ENCODE measurements at regions not wholly inside any gene's neighbourhood (a gene's known extent, or its start where the extent isn't known, plus 50 kb on each side); places are given as distances from the start of the nearest gene placed in this dataset.

GRCh38 chr6:90973188-90973587 lies 386.3 kb upstream of the MAP3K7 start:
- no peak for TF ChIP-seq EZH2phosphoT487 (IDR thresholded peaks at IDR 0.05; ENCODE audit: low read depth)
- TF ChIP-seq CTCF (IDR thresholded peaks at IDR 0.05; ENCODE audit: low read depth, low read length): no peak
- no peak overlapping the region for H3K9ac ChIP-seq (ENCODE audit: low read length)

GRCh38 chr6:90970672-90971071 lies 383.8 kb upstream of the MAP3K7 start:
- Histone ChIP-seq H3K36me3 (replicated peaks; ENCODE audit: low read depth, low read length) (no peaks in the 10 kb centered on the region), H4K20me1 (ENCODE audit: insufficient read depth, low read length) (no peaks in the 10 kb centered on the region), H3K4me1 (ENCODE audit: low read length) (no peaks in the 10 kb centered on the region), H3K27ac (ENCODE audit: low read length) (no peak overlapping the region), H3K79me2 (ENCODE audit: low read length) (no peaks in the 10 kb centered on the region), H3K4me2 (ENCODE audit: low read length) (no peak overlapping the region), H3K4me3 (ENCODE audit: low read length) (no peak overlapping the region), H2AFZ (ENCODE audit: low read depth, low read length) (no peak overlapping the region), H3K27me3 (ENCODE audit: low read depth, low read length) (no peaks in the 10 kb centered on the region), H3K9ac (ENCODE audit: low read length) (no peak overlapping the region), H3K9me3 (ENCODE audit: insufficient read depth, low read length) (no peaks in the 10 kb centered on the region)
- TF ChIP-seq EZH2phosphoT487 (IDR thresholded peaks at IDR 0.05; ENCODE audit: low read depth) (no peak), CTCF (IDR thresholded peaks at IDR 0.05; ENCODE audit: low read depth, low read length) (no peak)

More at GRCh38 chr6:90973188-90973587, 386.3 kb upstream of the MAP3K7 start:
- H2AFZ ChIP-seq (ENCODE audit: low read depth, low read length): no peak overlapping the region
- no peaks in the 10 kb centered on the region for H3K79me2 ChIP-seq (ENCODE audit: low read length)
- no peak overlapping the region for H3K4me2 ChIP-seq (ENCODE audit: low read length)
- no peaks in the 10 kb centered on the region for H4K20me1 ChIP-seq (ENCODE audit: insufficient read depth, low read length)
- H3K36me3 ChIP-seq (replicated peaks; ENCODE audit: low read depth, low read length): no peaks in the 10 kb centered on the region
- no peak overlapping the region for H3K27ac ChIP-seq (ENCODE audit: low read length)
- no peaks in the 10 kb centered on the region for H3K27me3 ChIP-seq (ENCODE audit: low read depth, low read length)
- peaks cover 4% of the 10 kb centered on the region; the same call in 1 of the 2 replicates for H3K4me1 ChIP-seq (ENCODE audit: low read length)
- H3K9me3 ChIP-seq (ENCODE audit: insufficient read depth, low read length): no peaks in the 10 kb centered on the region
- H3K4me3 ChIP-seq (ENCODE audit: low read length): no peak overlapping the region

GRCh38 chr6:90967471-90967870 lies 380.6 kb upstream of the MAP3K7 start:
- Histone ChIP-seq H3K4me3 (ENCODE audit: low read length) (no peak overlapping the region), H2AFZ (ENCODE audit: low read depth, low read length) (no peak overlapping the region), H3K27me3 (ENCODE audit: low read depth, low read length) (no peaks in the 10 kb centered on the region), H3K9me3 (ENCODE audit: insufficient read depth, low read length) (no peaks in the 10 kb centered on the region), H3K27ac (ENCODE audit: low read length) (no peak overlapping the region), H3K79me2 (ENCODE audit: low read length) (no peaks in the 10 kb centered on the region), H3K4me2 (ENCODE audit: low read length) (no peak overlapping the region), H4K20me1 (ENCODE audit: insufficient read depth, low read length) (no peaks in the 10 kb centered on the region), H3K36me3 (replicated peaks; ENCODE audit: low read depth, low read length) (no peaks in the 10 kb centered on the region), H3K9ac (ENCODE audit: low read length) (no peak overlapping the region), H3K4me1 (ENCODE audit: low read length) (no peaks in the 10 kb centered on the region)
- no peak for TF ChIP-seq CTCF (IDR thresholded peaks at IDR 0.05; ENCODE audit: low read depth, low read length)
- no peak for TF ChIP-seq EZH2phosphoT487 (IDR thresholded peaks at IDR 0.05; ENCODE audit: low read depth)

- no peak overlapping the region for H3K4me3 ChIP-seq (ENCODE audit: low read length)
- H3K36me3 ChIP-seq (replicated peaks; ENCODE audit: low read depth, low read length): no peaks in the 10 kb centered on the region
- no peaks in the 10 kb centered on the region for H3K79me2 ChIP-seq (ENCODE audit: low read length)
- no peak overlapping the region for H2AFZ ChIP-seq (ENCODE audit: low read depth, low read length)
- no peak overlapping the region for H3K27ac ChIP-seq (ENCODE audit: low read length)
- no peaks in the 10 kb centered on the region for H4K20me1 ChIP-seq (ENCODE audit: insufficient read depth, low read length)
- no peak overlapping the region for H3K9ac ChIP-seq (ENCODE audit: low read length)
- TF ChIP-seq CTCF (IDR thresholded peaks at IDR 0.05; ENCODE audit: low read depth, low read length) (no peak), EZH2phosphoT487 (IDR thresholded peaks at IDR 0.05; ENCODE audit: low read depth) (no peak)
- no peaks in the 10 kb centered on the region for H3K4me1 ChIP-seq (ENCODE audit: low read length)
- H3K4me2 ChIP-seq (ENCODE audit: low read length): no peak overlapping the region
- no peaks in the 10 kb centered on the region for H3K27me3 ChIP-seq (ENCODE audit: low read depth, low read length)
- H3K9me3 ChIP-seq (ENCODE audit: insufficient read depth, low read length): no peaks in the 10 kb centered on the region
Measured at GRCh38 chr6:90960324-90960723, 373.5 kb upstream of the MAP3K7 start.

Measured in OCI-LY3 (cell line).